Endothelial cell of umbilical vein (primary cell): ENCODE measurements at regions not wholly inside any gene's neighbourhood (a gene's known extent, or its start where the extent isn't known, plus 50 kb on each side); places are given as distances from the start of the nearest gene placed in this dataset.
"Not testable (repeated sequence)": the region's sequence is repeated elsewhere in the genome, so short reads cannot be mapped to it uniquely, and the experiment has no call there.

Source experiments
- CTCF ChIP-seq, 2 donors: IDR thresholded peaks; 1 replicate in 1 of 2; 2 replicates in 1 of 2; pipeline ENCODE4 v1.5.1; 2011; ENCODE audit warnings: low read length in 2 of 2, mild to moderate bottlenecking in 2 of 2, moderate library complexity in 2 of 2, control low read depth in 1 of 2, inconsistent platforms in 1 of 2, low read depth in 1 of 2; ENCODE audit not compliant: insufficient read depth in 1 of 2; ENCODE audit errors: extremely low read depth in 1 of 2
- EZH2 ChIP-seq: IDR thresholded peaks from 2 replicates; pipeline ENCODE4 v1.6.1; 2012; ENCODE audit warnings: borderline replicate concordance, low read depth, mild to moderate bottlenecking, moderate library complexity, low read length, inconsistent platforms; ENCODE audit not compliant: severe bottlenecking
- MAX ChIP-seq: IDR thresholded peaks from 2 replicates; pipeline ENCODE4 v1.6.1; 2011; ENCODE audit not compliant: insufficient read depth, insufficient read length
- POLR2A ChIP-seq: IDR thresholded peaks from 2 replicates; pipeline ENCODE4 v1.6.1; 2012; ENCODE audit warnings: low read depth, mild to moderate bottlenecking, control low read depth, low read length
- POLR2AphosphoS5 ChIP-seq: IDR thresholded peaks from 2 replicates; pipeline ENCODE4 v1.6.1; 2012; ENCODE audit warnings: low read depth, mild to moderate bottlenecking, control low read depth, low read length, moderate library complexity; ENCODE audit not compliant: insufficient read depth

GRCh38 chr1:181325765-181326164 is 157.6 kb upstream of the CACNA1E start:
- not testable (repeated sequence) for TF ChIP-seq CTCF (IDR thresholded peaks at IDR 0.05; ENCODE audit: extremely low read depth in 1 of 2, insufficient read depth in 1 of 2, low read depth in 1 of 2, low read length in 2 of 2); EZH2; MAX; POLR2AphosphoS5; POLR2A
